HCT116 (cell line): ENCODE measurements at regions not wholly inside any gene's neighbourhood (a gene's known extent, or its start where the extent isn't known, plus 50 kb on each side); places are given as distances from the start of the nearest gene placed in this dataset.

Experiments used
- ATAC-seq: fragments of 200-7000 bp; cut with Tn5 transposase; 2 replicates; pipeline ENCODE4 v1.9.1; 2020; ENCODE audit warnings: mild to moderate bottlenecking, moderate library complexity
- BruUV-seq: library from RNA; stranded (reverse); fragments of 400-500 nt; replicated peaks from 2 replicates; lab custom pipeline; 2021; lab: Mats Ljungman, UMichigan
- CTCF ChIA-PET: fragments of 300-600 bp; sonication (Branson Sonifier 250); formaldehyde crosslinking; loops from one replicate; lab custom pipeline; 2021; ENCODE audit warnings: antibody characterized with exemption; lab: Charles Lee
- POLR2A ChIA-PET: fragments of 300-600, 350-600 bp; sonication (Branson Sonifier 250); formaldehyde crosslinking; loops from one replicate; lab custom pipeline; 2021; ENCODE audit warnings: antibody characterized with exemption; lab: Charles Lee
- RAD21 ChIA-PET, 2 experiments: fragments of 300-600 bp; sonication (Branson Sonifier 250); formaldehyde crosslinking; loops; one replicate each; lab custom pipeline; 2023; ENCODE audit warnings: low total read pairs in 2 of 2; ENCODE audit not compliant: uncharacterized antibody in 2 of 2, unreplicated experiment in 2 of 2, low non-redundant PET in 1 of 2; lab: Charles Lee
- DNase-seq: peaks from one replicate; pipeline ENCODE4 v3.0.0-alpha.2; 2010; ENCODE audit warnings: low read depth, low spot score
- H2AFZ ChIP-seq: fragments of 200-600 bp; shearing (Covaris generic), sonication (generic); 2 replicates; pipeline ENCODE4 v1.6.1; 2017; ENCODE audit warnings: low read depth, mixed run types, mixed read lengths, antibody characterized with exemption, low read length; ENCODE audit not compliant: poor library complexity, severe bottlenecking
- H3K27ac ChIP-seq: 2 replicates; pipeline ENCODE4 v1.5.1; 2012; ENCODE audit warnings: low read depth, low read length
- H3K27me3 ChIP-seq: fragments of 200-600 bp; sonication (generic); 2 replicates; pipeline ENCODE4 v1.6.1; 2016; ENCODE audit warnings: mixed run types, low read length, mixed read lengths; ENCODE audit not compliant: insufficient read depth
- H3K36me3 ChIP-seq, 2 experiments: fragments of 200-500 bp in 1 of 2; fragments of 200-600 bp in 1 of 2; sonication (Bioruptor generic) in 1 of 2; sonication (generic) in 1 of 2; 2 replicates each; pipeline versions ENCODE4 v1.5.1 to v1.6.1; 2014 to 2016; ENCODE audit warnings: low read length in 2 of 2, inconsistent platforms in 1 of 2, mixed read lengths in 1 of 2, mixed run types in 1 of 2; ENCODE audit not compliant: insufficient read depth in 2 of 2, control insufficient read depth in 1 of 2
- H3K4me1 ChIP-seq, 2 experiments: fragments of 200-600 bp in 1 of 2; sonication (generic) in 1 of 2; 2 replicates each; pipeline versions ENCODE4 v1.5.1 to v1.6.1; 2012 to 2017; ENCODE audit warnings: low read length in 2 of 2, inconsistent platforms in 1 of 2, mild to moderate bottlenecking in 1 of 2, mixed read lengths in 1 of 2, mixed run types in 1 of 2, moderate library complexity in 1 of 2; ENCODE audit not compliant: insufficient read depth in 2 of 2, control insufficient read depth in 1 of 2
- H3K4me2 ChIP-seq: fragments of 200-600 bp; sonication (generic); 2 replicates; pipeline ENCODE4 v1.6.1; 2017; ENCODE audit warnings: mixed run types, low read length, mixed read lengths
- H3K4me3 ChIP-seq, 2 experiments: fragments of 200-600 bp in 1 of 2; sonication (generic) in 1 of 2; replicated peaks in 1 of 2; 2 replicates each; pipeline ENCODE4 v1.5.1; 2011 to 2016; ENCODE audit warnings: low read length in 2 of 2, control low read depth in 1 of 2, low read depth in 1 of 2, mild to moderate bottlenecking in 1 of 2, mixed read lengths in 1 of 2, mixed run types in 1 of 2
- H3K79me2 ChIP-seq: fragments of 200-600 bp; sonication (generic); 2 replicates; pipeline ENCODE4 v1.6.1; 2017; ENCODE audit warnings: mild to moderate bottlenecking, mixed run types, low read length, moderate library complexity, mixed read lengths; ENCODE audit not compliant: insufficient read depth
- H3K9ac ChIP-seq: fragments of 200-600 bp; sonication (generic); 2 replicates; pipeline ENCODE4 v1.6.1; 2016; ENCODE audit warnings: low read length, mixed read lengths
- H3K9me2 ChIP-seq: fragments of 200-600 bp; sonication (generic), shearing (Covaris generic); 2 replicates; pipeline ENCODE4 v1.6.1; 2017; ENCODE audit warnings: mixed run types, mild to moderate bottlenecking, moderate library complexity; ENCODE audit not compliant: insufficient read depth
- H3K9me3 ChIP-seq, 2 experiments: fragments of 200-500 bp in 1 of 2; fragments of 200-600 bp in 1 of 2; sonication (Bioruptor generic) in 1 of 2; sonication (generic) in 1 of 2; 2 replicates each; pipeline ENCODE4 v1.6.1; 2014 to 2017; ENCODE audit warnings: low read length in 2 of 2, mixed read lengths in 2 of 2, inconsistent platforms in 1 of 2, low read depth in 1 of 2, mild to moderate bottlenecking in 1 of 2, mixed run types in 1 of 2, moderate library complexity in 1 of 2; ENCODE audit not compliant: control insufficient read depth in 1 of 2, insufficient read depth in 1 of 2
- H4K20me1 ChIP-seq: fragments of 200-600 bp; sonication (generic), shearing (Covaris generic); 2 replicates; pipeline ENCODE4 v1.6.1; 2017; ENCODE audit warnings: mixed run types, mild to moderate bottlenecking, moderate library complexity; ENCODE audit not compliant: insufficient read depth
- EGR1 ChIP-seq: IDR thresholded peaks from 2 replicates; pipeline ENCODE4 v1.6.1; 2012; ENCODE audit warnings: low read depth
- ELF1 ChIP-seq: IDR thresholded peaks from 2 replicates; pipeline ENCODE4 v1.6.1; 2012; ENCODE audit warnings: low read depth, borderline replicate concordance
- EZH2phosphoT487 ChIP-seq: fragments of 200-600 bp; IDR thresholded peaks from 2 replicates; pipeline ENCODE4 v1.6.1; 2018; ENCODE audit warnings: antibody characterized with exemption, borderline replicate concordance
- FOSL1 ChIP-seq: IDR thresholded peaks from 2 replicates; pipeline ENCODE4 v1.6.1; 2012; ENCODE audit warnings: low read depth
- JUND ChIP-seq: IDR thresholded peaks from 2 replicates; pipeline ENCODE4 v1.6.1; 2012
- POLR2A ChIP-seq: IDR thresholded peaks from 2 replicates; pipeline ENCODE4 v1.7.0; 2011; ENCODE audit warnings: borderline replicate concordance; ENCODE audit not compliant: insufficient read depth, insufficient read length; ENCODE audit errors: extremely low read depth
- RAD21 ChIP-seq: IDR thresholded peaks from 2 replicates; pipeline ENCODE4 v1.6.1; 2012; ENCODE audit warnings: low read depth, mild to moderate bottlenecking
- SIN3A ChIP-seq: IDR thresholded peaks from 2 replicates; pipeline ENCODE4 v1.6.1; 2012; ENCODE audit warnings: low read depth
- SRF ChIP-seq: IDR thresholded peaks from 2 replicates; pipeline ENCODE4 v1.6.1; 2012; ENCODE audit warnings: low read depth
- TCF7L2 ChIP-seq: IDR thresholded peaks from 2 replicates; pipeline ENCODE4 v1.7.0; 2011; ENCODE audit warnings: borderline replicate concordance, inconsistent platforms; ENCODE audit not compliant: insufficient read depth, insufficient read length; ENCODE audit errors: extremely low read depth
- ZNF274 ChIP-seq: fragments of 200-500 bp; sonication (Bioruptor generic); IDR thresholded peaks from 2 replicates; pipeline ENCODE4 v1.6.1; 2014; ENCODE audit warnings: mild to moderate bottlenecking, low read depth, low read length, inconsistent platforms
- intact Hi-C: fragments of 100-400 bp; cut with micrococcal nuclease; formaldehyde crosslinking; loops from 2 replicates; pipeline ENCODE4 v1.10.0; 2022
- TF ChIP-seq, protein P1 (sequence below): IDR thresholded peaks from 2 replicates; pipeline ENCODE4 v1.6.1; 2012
- TF ChIP-seq, protein P2 (sequence below), 3 experiments: fragments of 200-600 bp in 1 of 3; sonication (generic) in 1 of 3; IDR thresholded peaks in 2 of 3; conservative IDR thresholded peaks in 1 of 3; 2 replicates each; pipeline ENCODE4 v1.5.1; 2012 to 2017; ENCODE audit warnings: low read depth in 2 of 3, low read length in 2 of 3, antibody characterized with exemption in 1 of 3, borderline replicate concordance in 1 of 3, control low read depth in 1 of 3, mild to moderate bottlenecking in 1 of 3, mixed read lengths in 1 of 3, mixed run types in 1 of 3, moderate library complexity in 1 of 3; ENCODE audit not compliant: insufficient read depth in 1 of 3
- TF ChIP-seq, protein P3 (sequence below): IDR thresholded peaks from 2 replicates; pipeline ENCODE4 v1.6.1; 2012; ENCODE audit warnings: low read depth
- TF ChIP-seq, protein P4 (sequence below): IDR thresholded peaks from 2 replicates; pipeline ENCODE4 v1.6.1; 2012

DNA sequence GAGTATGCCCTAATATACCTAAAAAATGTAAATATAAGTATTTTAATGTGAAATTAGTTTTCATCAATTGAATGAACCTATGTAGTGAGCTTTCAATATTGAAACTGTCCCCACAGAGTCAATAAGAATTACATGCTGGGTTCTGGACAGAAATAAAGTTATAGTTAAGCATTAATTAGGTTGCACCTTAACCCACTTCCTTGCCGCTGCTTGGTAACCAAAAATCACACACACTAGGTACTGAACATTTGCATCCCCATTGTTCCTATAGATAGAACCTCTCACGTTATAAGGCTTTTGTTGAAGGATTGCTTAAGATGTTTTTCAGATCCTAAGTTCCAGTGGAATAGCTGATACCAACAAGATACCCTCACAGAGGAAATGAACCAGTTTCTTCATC, 237.1 kb upstream of the OPRM1 start (continued):
- TF ChIP-seq ZNF274 = no peak

DNA sequence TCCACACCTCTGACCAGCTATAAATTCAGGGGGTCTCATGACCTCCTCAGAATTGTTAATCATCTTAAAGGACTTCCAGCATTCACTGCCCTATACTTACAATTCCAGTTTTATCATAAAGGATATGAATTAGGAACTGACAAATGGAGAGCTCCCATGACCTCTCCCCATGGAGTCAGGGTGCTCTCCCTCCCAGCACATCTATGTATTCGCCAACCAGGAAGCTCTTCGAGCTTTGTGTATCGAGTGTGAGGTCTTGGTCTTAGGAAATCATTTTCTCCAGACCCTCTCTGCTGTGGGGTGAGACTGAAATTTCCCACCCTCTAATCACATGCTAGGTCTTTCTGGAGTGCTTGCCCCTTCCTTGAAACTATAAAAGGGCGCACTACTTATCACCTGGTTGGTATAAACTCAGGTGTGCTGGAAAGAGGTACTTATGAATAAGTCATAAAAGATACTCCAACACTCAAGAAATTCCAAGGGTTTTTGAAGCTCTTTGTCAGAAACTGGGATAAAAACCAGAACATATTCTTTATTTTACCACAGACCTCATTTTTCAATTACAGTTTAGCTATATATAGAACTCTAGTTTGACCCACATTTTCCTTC, 238.4 kb upstream of the OPRM1 start:
- Histone ChIP-seq H3K4me1 (no peaks in the 10 kb centered on the region), H4K20me1 (no peaks in the 10 kb centered on the region), H3K27ac (no peak overlapping the region), H3K79me2 (no peaks in the 10 kb centered on the region), H3K4me3 (no peak overlapping the region), H2AFZ (no peak overlapping the region)
- RAD21 ChIA-PET = no interaction called here
- BruUV-seq = no TSS peak
- no peak for DNase-seq
- ATAC-seq = no peak
- intact Hi-C loops = loop anchor here (1.0 kb wide), 1 partner anchor 225 kb away; no protein-coding TSS in a partner anchor
- no peak for TF ChIP-seq ELF1
- no peak for TF ChIP-seq POLR2A
- TF ChIP-seq, protein P1, sequence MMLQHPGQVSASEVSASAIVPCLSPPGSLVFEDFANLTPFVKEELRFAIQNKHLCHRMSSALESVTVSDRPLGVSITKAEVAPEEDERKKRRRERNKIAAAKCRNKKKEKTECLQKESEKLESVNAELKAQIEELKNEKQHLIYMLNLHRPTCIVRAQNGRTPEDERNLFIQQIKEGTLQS = no peak
- TF ChIP-seq EGR1 = no peak
- TF ChIP-seq, protein P2, sequence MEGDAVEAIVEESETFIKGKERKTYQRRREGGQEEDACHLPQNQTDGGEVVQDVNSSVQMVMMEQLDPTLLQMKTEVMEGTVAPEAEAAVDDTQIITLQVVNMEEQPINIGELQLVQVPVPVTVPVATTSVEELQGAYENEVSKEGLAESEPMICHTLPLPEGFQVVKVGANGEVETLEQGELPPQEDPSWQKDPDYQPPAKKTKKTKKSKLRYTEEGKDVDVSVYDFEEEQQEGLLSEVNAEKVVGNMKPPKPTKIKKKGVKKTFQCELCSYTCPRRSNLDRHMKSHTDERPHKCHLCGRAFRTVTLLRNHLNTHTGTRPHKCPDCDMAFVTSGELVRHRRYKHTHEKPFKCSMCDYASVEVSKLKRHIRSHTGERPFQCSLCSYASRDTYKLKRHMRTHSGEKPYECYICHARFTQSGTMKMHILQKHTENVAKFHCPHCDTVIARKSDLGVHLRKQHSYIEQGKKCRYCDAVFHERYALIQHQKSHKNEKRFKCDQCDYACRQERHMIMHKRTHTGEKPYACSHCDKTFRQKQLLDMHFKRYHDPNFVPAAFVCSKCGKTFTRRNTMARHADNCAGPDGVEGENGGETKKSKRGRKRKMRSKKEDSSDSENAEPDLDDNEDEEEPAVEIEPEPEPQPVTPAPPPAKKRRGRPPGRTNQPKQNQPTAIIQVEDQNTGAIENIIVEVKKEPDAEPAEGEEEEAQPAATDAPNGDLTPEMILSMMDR (IDR thresholded peaks at IDR 0.05 in 2 of 3, conservative IDR thresholded peaks at IDR 0.05 in 1 of 3; ENCODE audit: borderline replicate concordance in 1 of 3, insufficient read depth in 1 of 3, low read depth in 2 of 3, low read length in 2 of 3) = no peak
- TF ChIP-seq SIN3A = no peak
- TF ChIP-seq, protein P3, sequence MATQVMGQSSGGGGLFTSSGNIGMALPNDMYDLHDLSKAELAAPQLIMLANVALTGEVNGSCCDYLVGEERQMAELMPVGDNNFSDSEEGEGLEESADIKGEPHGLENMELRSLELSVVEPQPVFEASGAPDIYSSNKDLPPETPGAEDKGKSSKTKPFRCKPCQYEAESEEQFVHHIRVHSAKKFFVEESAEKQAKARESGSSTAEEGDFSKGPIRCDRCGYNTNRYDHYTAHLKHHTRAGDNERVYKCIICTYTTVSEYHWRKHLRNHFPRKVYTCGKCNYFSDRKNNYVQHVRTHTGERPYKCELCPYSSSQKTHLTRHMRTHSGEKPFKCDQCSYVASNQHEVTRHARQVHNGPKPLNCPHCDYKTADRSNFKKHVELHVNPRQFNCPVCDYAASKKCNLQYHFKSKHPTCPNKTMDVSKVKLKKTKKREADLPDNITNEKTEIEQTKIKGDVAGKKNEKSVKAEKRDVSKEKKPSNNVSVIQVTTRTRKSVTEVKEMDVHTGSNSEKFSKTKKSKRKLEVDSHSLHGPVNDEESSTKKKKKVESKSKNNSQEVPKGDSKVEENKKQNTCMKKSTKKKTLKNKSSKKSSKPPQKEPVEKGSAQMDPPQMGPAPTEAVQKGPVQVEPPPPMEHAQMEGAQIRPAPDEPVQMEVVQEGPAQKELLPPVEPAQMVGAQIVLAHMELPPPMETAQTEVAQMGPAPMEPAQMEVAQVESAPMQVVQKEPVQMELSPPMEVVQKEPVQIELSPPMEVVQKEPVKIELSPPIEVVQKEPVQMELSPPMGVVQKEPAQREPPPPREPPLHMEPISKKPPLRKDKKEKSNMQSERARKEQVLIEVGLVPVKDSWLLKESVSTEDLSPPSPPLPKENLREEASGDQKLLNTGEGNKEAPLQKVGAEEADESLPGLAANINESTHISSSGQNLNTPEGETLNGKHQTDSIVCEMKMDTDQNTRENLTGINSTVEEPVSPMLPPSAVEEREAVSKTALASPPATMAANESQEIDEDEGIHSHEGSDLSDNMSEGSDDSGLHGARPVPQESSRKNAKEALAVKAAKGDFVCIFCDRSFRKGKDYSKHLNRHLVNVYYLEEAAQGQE = no peak
- TF ChIP-seq RAD21 = no peak
- no peak for TF ChIP-seq JUND
- no peak for TF ChIP-seq SRF
- no peak for TF ChIP-seq FOSL1
- no peak for TF ChIP-seq EZH2phosphoT487
- TF ChIP-seq, protein P4, sequence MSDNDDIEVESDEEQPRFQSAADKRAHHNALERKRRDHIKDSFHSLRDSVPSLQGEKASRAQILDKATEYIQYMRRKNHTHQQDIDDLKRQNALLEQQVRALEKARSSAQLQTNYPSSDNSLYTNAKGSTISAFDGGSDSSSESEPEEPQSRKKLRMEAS = no peak
- TF ChIP-seq TCF7L2 = no peak
- TF ChIP-seq, all 23 proteins: peak for 0
- no peak overlapping the region for H3K9ac ChIP-seq
- ChIA-PET CTCF (interaction anchor here (1.0 to 1.4 kb wide), 2 partner anchors 9 to 14 kb away, joined by 3 read pairs; no protein-coding TSS in a partner anchor), POLR2A (no interaction called here)
- no peaks in the 10 kb centered on the region for H3K9me3 ChIP-seq
- H3K36me3 ChIP-seq = no peaks in the 10 kb centered on the region
- H3K27me3 ChIP-seq = 0 out of 2 replicates have a peak, but pooled peaks cover 18% of the 10 kb centered on the region
- H3K9me2 ChIP-seq = no peaks in the 10 kb centered on the region
- H3K4me2 ChIP-seq = no peak overlapping the region
